PC-3 (cell line): ENCODE measurements at regions not wholly inside any gene's neighbourhood (a gene's known extent, or its start where the extent isn't known, plus 50 kb on each side); places are given as distances from the start of the nearest gene placed in this dataset.

Experiments used
- CTCF ChIP-seq: fragments of 300-600 bp; sonication (generic); conservative IDR thresholded peaks from 2 replicates; pipeline ENCODE4 v1.5.1; 2017; ENCODE audit warnings: antibody characterized with exemption, low read depth, mild to moderate bottlenecking, low read length
- EZH2 ChIP-seq: fragments of 300-600 bp; sonication (generic); IDR thresholded peaks from one replicate; pipeline ENCODE4 v1.6.1; 2017; ENCODE audit warnings: antibody characterized with exemption, mild to moderate bottlenecking, low read length; ENCODE audit not compliant: unreplicated experiment

GRCh38 chr1:37257646-37258045, 216.7 kb upstream of the ZC3H12A start:
- no peak for TF ChIP-seq CTCF
- TF ChIP-seq EZH2 = no peak
